GM21367 (cell line): ENCODE measurements at regions not wholly inside any gene's neighbourhood (a gene's known extent, or its start where the extent isn't known, plus 50 kb on each side); places are given as distances from the start of the nearest gene placed in this dataset.
"Not testable (repeated sequence)": the region's sequence is repeated elsewhere in the genome, so short reads cannot be mapped to it uniquely, and the experiment has no call there.

Experiments
- ATAC-seq: cut with Tn5 transposase; IDR thresholded peaks from one replicate; pipeline ENCODE4 v1.9.1; 2021; ENCODE audit not compliant: unreplicated experiment

GRCh38 chr2:82487354-82487753, 1971.7 kb downstream of the SUCLG1 start:
- ATAC-seq, result no peak

- ATAC-seq, result no peak
Observed at GRCh38 chr2:82485701-82486100, 1973.4 kb downstream of the SUCLG1 start.

- ATAC-seq, result no peak
Observed at GRCh38 chr2:82481207-82481606, 1977.9 kb downstream of the SUCLG1 start.

GRCh38 chr2:82478641-82479040, 1980.4 kb downstream of the SUCLG1 start:
- ATAC-seq, result no peak

GRCh38 chr2:82476094-82476493, 1983.0 kb downstream of the SUCLG1 start:
- ATAC-seq, result no peak

- ATAC-seq, result no peak
Observed at GRCh38 chr2:82428251-82428650, 2030.8 kb downstream of the SUCLG1 start.

GRCh38 chr2:82412021-82412420, 2047.1 kb downstream of the SUCLG1 start:
- ATAC-seq, result no peak

- ATAC-seq, result no peak
Observed at GRCh38 chr2:82411071-82411470, 2048.0 kb downstream of the SUCLG1 start.

- no peak for ATAC-seq
Observed at GRCh38 chr2:82395531-82395930, 2063.5 kb downstream of the SUCLG1 start.

GRCh38 chr2:82391386-82391785, 2067.7 kb downstream of the SUCLG1 start:
- ATAC-seq, result no peak

- ATAC-seq, result no peak
Observed at GRCh38 chr2:82355622-82356021, 2051.1 kb upstream of the LRRTM1 start.

GRCh38 chr2:82345910-82346309, 2041.4 kb upstream of the LRRTM1 start:
- ATAC-seq, result no peak

GRCh38 chr2:82344670-82345069, 2040.1 kb upstream of the LRRTM1 start:
- ATAC-seq, result no peak

- no peak for ATAC-seq
Observed at GRCh38 chr2:82342356-82342755, 2037.8 kb upstream of the LRRTM1 start.

GRCh38 chr2:82340578-82341053, 2036.1 kb upstream of the LRRTM1 start:
- no peak for ATAC-seq

GRCh38 chr2:82339805-82340204, 2035.3 kb upstream of the LRRTM1 start:
- ATAC-seq, result no peak

- ATAC-seq, result no peak
Observed at GRCh38 chr2:82333697-82334096, 2029.1 kb upstream of the LRRTM1 start.

GRCh38 chr2:82330155-82330554, 2025.6 kb upstream of the LRRTM1 start:
- no peak for ATAC-seq

- not testable (repeated sequence) for ATAC-seq
Observed at GRCh38 chr2:82326180-82326767, 2021.7 kb upstream of the LRRTM1 start.

GRCh38 chr2:82320296-82320695, 2015.7 kb upstream of the LRRTM1 start:
- ATAC-seq, result no peak

- ATAC-seq, result no peak
Observed at GRCh38 chr2:82317012-82317411, 2012.5 kb upstream of the LRRTM1 start.

- no peak for ATAC-seq
Observed at GRCh38 chr2:82316586-82316985, 2012.0 kb upstream of the LRRTM1 start.

- no peak for ATAC-seq
Observed at GRCh38 chr2:82314836-82315472, 2010.4 kb upstream of the LRRTM1 start.
